ENCODE measurements at regions not wholly inside any gene's neighbourhood (a gene's known extent, or its start where the extent isn't known, plus 50 kb on each side); places are given as distances from the start of the nearest gene placed in this dataset.

GRCh38 chr22:49433717-49434611, 393.7 kb downstream of the BRD1 start:
- no peak overlapping the region for H3K4me3 ChIP-seq (ENCODE audit: low read depth, low read length)
- TF ChIP-seq CTCF (conservative IDR thresholded peaks at IDR 0.05; ENCODE audit: low read depth, low read length): no peak
- no peak for DNase-seq (ENCODE audit: low read depth)

- no peak for DNase-seq (ENCODE audit: low read depth)
- TF ChIP-seq CTCF (conservative IDR thresholded peaks at IDR 0.05; ENCODE audit: low read depth, low read length): no peak
- H3K4me3 ChIP-seq (ENCODE audit: low read depth, low read length): no peak overlapping the region
Measured at GRCh38 chr22:49432897-49433443, 394.7 kb downstream of the BRD1 start.

- no peak for TF ChIP-seq CTCF (conservative IDR thresholded peaks at IDR 0.05; ENCODE audit: low read depth, low read length)
- H3K4me3 ChIP-seq (ENCODE audit: low read depth, low read length): no peak overlapping the region
- DNase-seq (ENCODE audit: low read depth): no peak
Measured at GRCh38 chr22:49432211-49432896, 395.3 kb downstream of the BRD1 start.

- TF ChIP-seq CTCF (conservative IDR thresholded peaks at IDR 0.05; ENCODE audit: low read depth, low read length): no peak
- no peak overlapping the region for H3K4me3 ChIP-seq (ENCODE audit: low read depth, low read length)
- DNase-seq (ENCODE audit: low read depth): no peak
Measured at GRCh38 chr22:49431551-49431950, 396.1 kb downstream of the BRD1 start.

GRCh38 chr22:49429066-49429465, 398.6 kb downstream of the BRD1 start:
- no peak overlapping the region for H3K4me3 ChIP-seq (ENCODE audit: low read depth, low read length)
- no peak for TF ChIP-seq CTCF (conservative IDR thresholded peaks at IDR 0.05; ENCODE audit: low read depth, low read length)
- DNase-seq (ENCODE audit: low read depth): no peak

GRCh38 chr22:49427941-49428340, 399.7 kb downstream of the BRD1 start:
- DNase-seq (ENCODE audit: low read depth): no peak
- H3K4me3 ChIP-seq (ENCODE audit: low read depth, low read length): no peak overlapping the region
- TF ChIP-seq CTCF (conservative IDR thresholded peaks at IDR 0.05; ENCODE audit: low read depth, low read length): no peak
